ENCODE measurements at regions not wholly inside any gene's neighbourhood (a gene's known extent, or its start where the extent isn't known, plus 50 kb on each side); places are given as distances from the start of the nearest gene placed in this dataset.

DNA sequence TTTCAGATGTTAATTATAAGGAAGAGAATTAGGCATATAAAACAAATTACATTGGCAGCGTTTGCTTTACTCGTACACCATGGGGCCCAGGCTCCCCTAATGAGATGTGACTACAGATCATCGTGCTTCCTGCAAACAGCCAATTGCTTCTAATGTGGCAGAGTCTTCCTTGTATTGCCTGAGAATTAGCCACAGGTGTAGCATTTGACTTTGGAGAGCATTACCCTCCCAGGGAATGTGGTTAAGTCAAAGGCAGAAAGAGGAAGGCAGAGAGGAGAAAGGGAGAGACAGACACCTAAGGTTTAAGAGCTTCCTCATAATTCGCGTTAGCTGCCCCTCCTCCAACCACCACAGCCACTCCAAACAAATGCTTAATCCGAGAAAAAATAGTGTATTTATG lies 97.0 kb downstream of the MID1IP1 start:
- TF ChIP-seq CTCF (IDR thresholded peaks at IDR 0.05; ENCODE audit: low read depth, low read length, poor library complexity, severe bottlenecking) (no peak), EZH2phosphoT487 (IDR thresholded peaks at IDR 0.05; ENCODE audit: borderline replicate concordance, low read length) (no peak)

All from DOHH2 (cell line).